ENCODE measurements at regions not wholly inside any gene's neighbourhood (a gene's known extent, or its start where the extent isn't known, plus 50 kb on each side); places are given as distances from the start of the nearest gene placed in this dataset.
A peak's percentile ranks its signal among the peaks of the same experiment; 100 is the strongest.

DNA sequence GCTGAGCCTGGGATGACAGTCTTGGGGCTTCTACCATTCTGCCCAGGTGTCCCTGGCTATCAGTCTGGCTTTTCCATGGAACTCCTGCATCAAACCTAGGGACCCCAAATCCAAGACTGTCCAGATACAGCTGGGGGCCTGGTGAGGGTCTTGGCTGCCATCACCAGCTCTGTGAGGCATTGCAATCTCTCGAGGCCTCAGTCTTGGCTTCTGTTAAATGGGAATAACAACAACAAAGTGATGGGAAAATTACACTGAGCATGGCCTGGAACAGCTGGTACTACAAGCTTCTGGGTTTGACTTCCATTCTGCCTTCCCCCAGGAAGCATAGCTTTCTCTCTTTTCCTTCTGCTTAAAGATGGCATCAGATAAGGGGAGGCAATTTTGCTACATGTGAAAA is 50.0 kb upstream of the LCTL start:
- DNase-seq (ENCODE audit: low read depth in 2 of 2), result no peak

DNA sequence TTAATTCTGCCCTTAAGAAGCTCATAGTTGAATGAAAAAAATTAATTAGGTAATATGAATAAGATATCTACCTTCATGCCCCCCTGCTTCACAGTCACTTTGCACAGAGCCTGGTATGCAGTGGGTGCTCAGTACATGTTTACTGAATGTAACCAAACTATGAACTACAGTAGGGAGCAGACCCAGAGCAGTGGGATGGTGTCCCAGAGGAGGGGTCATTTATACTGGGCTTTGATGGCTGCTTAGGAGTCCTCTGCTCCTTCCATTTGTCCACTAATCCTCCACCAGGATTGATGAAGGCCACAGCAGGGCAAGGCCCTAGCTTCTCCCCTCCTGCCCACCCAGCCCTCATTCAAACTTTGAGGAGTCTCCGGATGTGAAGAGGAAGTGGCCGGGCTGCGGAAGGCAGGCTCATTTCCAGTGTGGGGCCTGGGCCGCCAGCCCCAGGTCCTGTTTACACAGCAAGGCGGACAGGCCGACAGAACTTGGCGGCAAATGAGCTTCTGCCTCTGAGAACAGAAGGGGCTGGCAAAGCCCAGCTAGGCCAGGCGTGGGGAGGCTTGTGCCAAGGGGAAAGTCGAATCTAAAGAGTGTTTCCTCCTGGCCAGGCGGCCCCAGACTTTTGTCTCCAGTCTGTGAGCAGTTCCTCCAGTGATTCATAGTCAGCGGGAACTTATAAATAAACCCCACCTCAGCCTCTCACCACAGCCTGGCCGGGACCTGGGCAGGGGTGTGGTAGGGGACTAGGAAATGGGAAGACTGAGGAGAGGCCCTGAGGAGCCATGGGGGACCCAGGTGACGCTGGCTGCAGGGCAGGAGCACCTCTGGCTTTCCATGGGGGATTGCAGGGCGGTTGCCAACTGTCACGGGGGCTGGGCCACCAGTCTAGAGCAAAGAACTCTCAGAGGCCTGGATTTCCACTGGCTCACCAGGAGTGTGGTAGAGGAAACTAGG is 51.6 kb upstream of the LCTL start:
- DNase-seq (ENCODE audit: low read depth in 2 of 2), result peak in 1 of 2 experiments; percentile 10

DNA sequence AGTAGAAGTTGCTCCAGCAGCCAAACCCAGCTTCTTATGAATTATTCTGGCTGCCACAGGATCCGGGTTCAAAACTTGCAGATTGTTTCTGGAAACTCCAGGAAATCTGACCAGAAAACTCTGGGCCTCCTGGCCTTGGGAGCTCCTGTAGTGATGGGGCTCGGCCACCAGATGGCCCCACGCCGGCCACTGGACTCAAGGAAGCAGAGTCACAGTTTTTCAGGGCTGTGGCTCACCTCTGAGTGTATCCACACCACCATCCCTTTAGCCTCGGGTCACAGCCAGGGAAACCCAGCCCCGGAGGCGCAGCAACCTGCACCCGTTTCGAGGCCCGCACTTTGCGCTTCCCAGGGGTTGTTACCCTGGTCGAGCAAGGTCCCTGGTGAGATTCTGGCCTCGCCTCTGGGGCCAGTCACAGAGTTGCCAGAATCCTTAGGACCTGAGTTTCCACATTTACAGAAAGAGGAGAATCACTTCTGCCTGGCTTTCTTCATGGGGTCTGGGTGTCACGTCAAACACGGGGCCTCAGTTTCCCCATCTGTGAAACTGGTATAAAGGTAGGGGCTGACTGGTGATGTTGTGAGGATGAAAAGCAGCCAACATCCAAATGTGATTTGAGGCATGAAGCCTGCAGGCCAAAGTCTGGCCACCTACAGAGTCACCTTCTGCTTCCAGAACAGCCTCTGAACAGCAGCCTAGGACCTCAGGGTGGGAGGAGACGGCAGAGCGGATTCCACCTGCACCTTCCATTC is 53.5 kb upstream of the LCTL start:
- DNase-seq (ENCODE audit: low read depth in 2 of 2), result peak; percentile 21 to 26

DNA sequence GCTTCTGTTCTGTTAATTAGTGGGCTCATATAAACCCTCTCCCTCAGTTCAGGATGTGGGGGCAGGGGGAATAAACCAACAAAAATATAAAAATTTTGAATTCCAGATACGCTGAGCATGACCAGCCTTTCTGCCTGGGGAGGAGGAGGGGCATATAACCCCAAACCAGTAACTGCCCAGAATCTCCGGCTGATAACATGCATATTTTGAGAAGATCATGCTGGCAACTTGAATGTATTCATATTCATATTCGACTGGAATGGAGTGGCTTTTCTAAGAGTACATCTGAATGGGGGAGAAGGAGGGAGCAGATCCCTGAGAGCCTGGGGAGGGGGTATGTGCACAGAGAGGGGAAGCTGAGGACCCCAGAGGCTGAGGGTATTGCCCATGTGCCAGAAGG is 54.5 kb upstream of the LCTL start:
- no peak for DNase-seq (ENCODE audit: low read depth in 2 of 2)

GRCh38 chr15:66620744-66621344 is 55.0 kb upstream of the LCTL start:
- DNase-seq (ENCODE audit: low read depth in 2 of 2), result no peak

DNA sequence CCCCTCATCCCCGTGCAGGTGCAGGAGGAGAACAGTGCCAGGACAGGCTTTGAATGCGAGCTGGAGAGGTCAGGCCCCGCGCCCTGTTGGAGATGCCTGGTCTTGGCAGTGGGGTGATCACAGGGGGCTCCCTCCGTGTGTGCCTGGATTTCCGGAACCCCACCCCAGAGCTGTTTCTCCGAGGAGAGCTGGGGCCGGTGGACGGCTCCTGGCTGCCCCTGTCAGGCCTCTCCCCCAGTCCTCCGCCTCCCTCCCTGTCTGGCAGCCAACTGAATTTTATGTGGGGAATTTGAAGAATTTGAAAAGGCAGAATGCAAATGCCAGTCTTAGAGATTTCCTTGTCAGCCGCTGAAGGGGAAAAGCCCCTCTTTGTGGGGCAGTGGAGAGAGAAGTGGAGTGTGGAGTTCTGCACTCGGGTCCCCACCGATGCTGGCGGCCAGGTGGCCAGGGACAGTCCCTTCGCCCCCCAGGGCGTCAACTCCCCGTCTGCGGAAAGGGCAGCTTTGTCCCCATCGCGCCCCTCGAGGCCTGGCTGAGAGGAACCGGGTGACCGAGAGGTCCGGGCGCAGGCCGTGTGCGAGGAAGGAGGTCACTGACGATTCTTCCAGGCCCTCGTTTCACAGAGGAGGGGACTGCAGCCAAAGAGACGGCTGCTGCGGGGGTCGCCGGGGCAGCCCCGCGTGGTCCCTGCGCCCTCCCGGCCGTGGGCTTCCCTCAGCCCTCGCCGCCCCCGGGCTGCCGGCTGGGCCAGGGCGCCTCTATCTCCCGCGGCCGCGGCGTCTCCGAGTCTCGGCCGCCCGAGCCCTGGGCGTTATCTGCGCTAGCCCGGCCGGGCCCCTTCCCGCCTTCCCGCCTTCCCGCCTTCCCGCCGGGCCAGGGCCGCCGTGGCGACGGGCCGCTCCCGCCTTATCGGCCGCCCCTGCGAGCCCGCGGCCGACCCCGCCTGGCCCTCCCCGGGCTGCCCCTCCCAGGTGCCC is 56.0 kb upstream of the LCTL start:
- peak in 1 of 2 experiments; percentile 8 for DNase-seq (ENCODE audit: low read depth in 2 of 2)

GRCh38 chr15:66622591-66623022 is 56.8 kb upstream of the LCTL start:
- no peak for DNase-seq (ENCODE audit: low read depth in 2 of 2)

DNA sequence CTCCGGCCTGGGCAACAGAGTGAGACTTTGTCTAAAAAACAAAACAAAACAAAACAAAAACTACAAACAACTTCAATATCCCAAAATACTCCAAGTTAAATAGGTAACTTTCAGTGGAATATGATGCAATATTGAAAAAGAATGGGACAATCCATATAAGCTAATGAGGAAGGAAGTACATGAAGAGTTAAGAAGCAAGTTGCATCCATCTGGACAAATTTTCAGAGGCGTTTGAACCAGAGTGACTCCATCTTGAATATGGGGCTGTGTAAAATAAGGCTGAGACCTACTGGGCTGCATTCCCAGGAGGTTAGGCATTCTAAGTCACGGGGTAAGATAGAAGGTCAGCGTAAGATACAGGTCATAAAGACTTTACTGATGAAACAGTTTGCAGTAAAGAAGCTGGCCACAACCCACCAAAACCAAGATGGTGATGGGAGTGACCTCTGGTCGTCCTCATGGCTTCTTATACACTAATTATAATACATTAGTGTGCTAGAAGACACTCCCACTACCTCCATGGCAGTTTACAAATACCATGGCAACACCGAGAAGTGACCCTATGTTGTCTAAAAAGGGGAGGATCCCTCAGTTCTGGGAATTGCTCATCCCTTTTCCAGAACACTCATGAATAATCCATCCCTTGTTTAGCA is 58.1 kb upstream of the LCTL start:
- no peak for DNase-seq (ENCODE audit: low read depth in 2 of 2)

DNA sequence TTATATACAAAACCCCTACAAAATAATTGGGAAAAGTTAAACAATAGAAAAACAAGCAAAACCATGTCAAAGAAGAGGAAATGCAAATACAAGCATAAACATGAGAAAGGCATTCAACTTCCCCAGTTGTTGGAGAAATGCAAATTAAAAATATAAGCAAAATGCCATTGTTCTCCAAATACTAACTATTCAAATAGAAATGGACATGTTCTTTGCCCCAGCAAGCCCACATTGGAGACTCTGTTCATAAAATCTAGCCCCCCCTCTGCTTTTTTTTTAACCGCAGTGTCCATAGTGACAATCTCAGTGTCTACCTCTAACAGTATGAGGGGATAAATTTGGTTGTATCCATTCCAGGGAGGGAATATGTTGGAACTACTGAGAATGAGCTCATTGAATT is 59.7 kb upstream of the LCTL start:
- DNase-seq (ENCODE audit: low read depth in 2 of 2), result no peak

DNA sequence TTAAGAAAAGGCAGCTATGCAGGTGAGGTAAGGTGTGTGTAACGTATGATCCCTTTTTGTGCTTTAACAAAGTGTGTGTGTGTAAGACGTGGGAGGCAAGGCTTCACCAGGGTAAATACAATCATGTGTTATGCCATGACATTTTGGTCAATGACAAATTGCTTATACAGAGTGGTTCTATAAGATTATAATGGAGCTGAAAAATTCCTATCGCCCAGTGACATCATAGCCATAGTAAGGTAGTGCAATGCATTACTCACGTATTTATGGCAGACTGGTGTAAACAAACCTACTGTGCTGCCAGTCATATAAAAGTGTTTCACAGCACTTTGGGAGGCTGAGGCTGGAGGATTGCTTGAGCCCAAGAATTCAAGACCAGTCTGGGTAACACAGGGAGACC is 60.2 kb upstream of the LCTL start:
- no peak for DNase-seq (ENCODE audit: low read depth in 2 of 2)

- DNase-seq (ENCODE audit: low read depth in 2 of 2), result no peak
These were observed 63.4 kb upstream of the LCTL start for GRCh38 chr15:66628976-66629723.

DNA sequence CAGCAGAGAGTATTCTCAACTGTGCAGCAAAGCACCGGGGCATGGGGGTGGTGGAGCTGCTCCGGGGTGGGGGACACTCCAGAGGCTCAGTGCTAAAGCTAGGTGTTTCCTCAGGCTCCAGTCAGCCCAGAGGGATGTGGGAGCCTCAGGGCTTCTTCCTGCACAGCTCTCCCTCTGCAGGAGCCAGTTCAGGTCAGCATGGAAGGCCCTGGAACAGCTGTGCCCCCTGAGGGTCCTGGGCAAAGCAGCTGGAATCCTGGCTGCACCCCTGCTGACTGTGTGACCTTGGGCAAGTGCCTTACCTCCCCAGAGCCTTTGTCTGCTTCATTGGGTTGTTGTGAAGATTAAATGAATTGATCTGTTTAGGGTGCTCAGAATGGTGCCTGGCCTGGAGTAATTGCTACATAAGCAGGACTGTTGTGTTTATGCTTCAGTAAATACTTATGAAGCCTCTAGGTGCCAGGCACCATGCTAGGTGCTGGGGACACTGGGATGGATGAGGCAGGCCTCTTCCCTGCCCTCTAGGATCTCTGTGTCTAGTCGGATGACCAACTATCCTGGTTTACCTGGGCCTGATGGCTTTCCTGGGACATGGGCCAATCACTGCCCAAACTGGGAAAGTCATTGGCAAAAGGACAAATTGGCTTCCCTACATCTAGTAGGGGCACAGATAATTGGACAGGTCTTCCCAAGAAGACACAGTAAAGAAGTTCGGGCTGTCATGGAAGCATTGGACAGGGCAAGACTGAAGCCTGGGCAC is 64.2 kb upstream of the LCTL start:
- no peak for DNase-seq (ENCODE audit: low read depth in 2 of 2)

GRCh38 chr15:66630801-66631351 is 65.1 kb upstream of the LCTL start:
- no peak for DNase-seq (ENCODE audit: low read depth in 2 of 2)

DNA sequence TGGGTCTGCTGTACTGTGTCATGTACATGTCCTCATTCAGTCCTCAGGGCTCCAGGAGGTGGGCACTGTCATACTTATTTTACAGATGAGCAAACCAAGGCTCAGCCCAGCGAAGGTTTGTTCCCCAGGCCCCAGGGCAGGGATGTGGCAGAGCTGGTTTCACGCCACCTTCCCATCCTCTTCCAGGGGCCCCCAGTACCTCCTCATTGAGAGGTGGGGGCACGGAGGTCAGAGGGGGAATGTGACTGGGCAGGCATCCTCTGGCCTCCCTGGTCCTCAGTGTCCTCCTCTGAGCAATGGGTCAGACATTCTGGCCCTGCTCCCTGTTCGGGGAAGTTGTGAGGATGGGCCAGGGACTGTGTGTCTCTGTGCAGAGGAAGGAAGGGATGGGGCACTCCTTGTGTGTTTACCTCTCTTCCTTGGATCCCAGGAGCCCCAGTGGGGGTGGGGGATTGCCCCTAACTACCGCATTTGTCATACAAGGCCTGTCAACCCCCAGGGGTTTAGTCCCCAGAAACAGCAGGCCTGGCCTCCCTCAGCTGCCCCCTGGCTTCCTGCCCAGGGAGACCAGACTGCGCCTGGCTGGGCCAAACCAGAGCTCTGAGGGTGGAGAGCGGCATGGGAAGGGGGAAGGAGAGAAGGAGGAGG is 65.9 kb upstream of the LCTL start:
- DNase-seq (ENCODE audit: low read depth in 2 of 2), result no peak

DNA sequence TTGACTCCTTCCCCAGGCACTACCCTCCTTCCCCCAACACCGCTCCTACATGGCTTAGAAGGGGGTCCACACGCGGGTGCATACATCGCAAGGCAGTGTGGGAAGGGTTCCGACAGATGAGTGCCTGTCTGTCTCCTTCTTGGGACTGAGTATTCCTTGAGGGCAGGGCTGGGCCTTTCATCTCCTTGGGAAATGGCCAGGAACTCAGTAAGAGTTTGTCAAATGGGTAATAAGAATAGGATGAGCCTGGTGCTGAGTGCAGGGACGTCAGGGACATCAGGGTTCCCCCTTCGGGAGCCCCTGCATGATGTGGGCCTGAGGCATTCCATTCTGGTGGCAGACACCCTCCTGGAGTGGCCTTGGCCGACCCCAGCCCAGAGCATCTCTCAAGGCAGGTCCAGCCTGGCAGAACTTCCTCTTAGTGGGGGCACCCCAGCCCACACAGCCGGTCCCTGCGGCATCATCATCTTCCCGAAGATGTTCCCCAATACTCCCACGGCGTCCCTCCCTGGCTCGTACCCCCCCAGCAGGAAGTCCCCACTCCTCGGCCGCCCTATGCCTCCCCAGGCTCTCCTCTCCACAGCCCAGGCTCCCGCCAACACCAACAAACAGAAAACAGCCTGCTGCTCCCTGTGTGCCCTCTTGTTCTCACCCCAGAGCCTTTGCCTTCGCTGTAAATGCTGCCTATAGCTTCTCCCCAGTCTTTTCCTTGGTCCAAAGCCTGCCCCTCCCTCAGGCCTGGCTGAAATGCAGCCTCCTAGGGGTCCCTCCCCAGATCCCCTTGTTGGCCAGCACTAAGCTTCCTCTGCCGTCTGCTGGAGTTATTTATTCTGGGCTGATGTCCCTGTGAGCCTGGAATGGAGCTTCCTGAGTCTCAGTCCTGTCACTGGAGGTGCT is 67.5 kb upstream of the LCTL start:
- DNase-seq (ENCODE audit: low read depth in 2 of 2), result no peak

DNA sequence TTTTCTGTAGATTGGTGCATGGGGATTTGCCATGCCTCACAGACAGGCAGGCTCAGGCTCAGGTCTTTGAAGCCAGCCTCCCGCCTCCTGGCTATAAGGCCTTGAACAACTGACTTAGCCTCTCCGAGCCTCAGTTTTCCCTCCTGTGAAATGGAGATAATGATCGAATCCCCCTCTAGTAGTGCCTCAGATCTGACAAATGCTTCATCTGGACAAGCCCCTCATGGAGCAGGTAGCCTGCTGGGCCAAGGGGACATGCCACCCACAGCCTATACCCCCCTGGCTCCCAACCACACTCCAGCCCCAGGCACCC is 68.1 kb upstream of the LCTL start:
- DNase-seq (ENCODE audit: low read depth in 2 of 2), result no peak

DNA sequence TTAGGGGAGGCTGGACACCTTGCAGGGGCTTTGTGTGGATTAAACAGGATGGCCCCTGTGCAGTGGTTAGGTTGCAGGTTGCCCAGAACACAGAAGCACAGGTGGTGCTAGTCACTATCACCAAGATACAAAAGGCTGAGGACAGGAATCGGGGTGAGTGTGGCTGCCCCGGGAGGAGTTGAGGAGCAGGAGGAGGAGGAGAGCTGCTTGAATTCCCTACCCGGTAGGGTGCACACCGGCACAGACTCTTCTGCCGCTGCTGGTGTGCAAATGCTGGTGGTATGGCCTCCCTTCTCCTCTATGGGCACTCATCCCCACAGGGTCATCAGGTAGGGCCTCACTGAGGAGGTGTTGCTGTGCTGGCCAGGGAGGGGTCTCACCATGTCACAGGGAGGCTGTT is 67.5 kb upstream of the SMAD6 start:
- DNase-seq (ENCODE audit: low read depth in 2 of 2), result no peak

DNA sequence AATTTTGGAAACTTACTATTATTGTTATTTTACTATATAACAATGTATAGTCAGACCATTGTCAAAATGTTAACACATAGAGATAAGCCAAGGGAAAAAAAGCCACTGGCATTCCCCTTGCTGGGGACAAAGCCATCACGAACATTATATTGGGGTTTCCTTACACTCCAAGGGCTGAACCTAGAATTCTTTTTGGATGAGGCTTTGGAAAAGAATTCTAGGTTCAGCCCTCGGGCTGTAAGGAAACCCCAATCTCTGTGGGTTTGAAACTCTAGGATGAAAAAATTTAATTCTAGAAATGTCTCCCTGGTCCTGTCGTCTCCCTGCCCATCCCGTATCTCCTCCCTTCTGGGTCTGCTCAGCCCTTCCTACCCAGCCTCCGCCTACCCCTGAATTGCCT is 67.0 kb upstream of the SMAD6 start:
- no peak for DNase-seq (ENCODE audit: low read depth in 2 of 2)
